ENCODE measurements at regions not wholly inside any gene's neighbourhood (a gene's known extent, or its start where the extent isn't known, plus 50 kb on each side); places are given as distances from the start of the nearest gene placed in this dataset.
"Not testable (repeated sequence)": the region's sequence is repeated elsewhere in the genome, so short reads cannot be mapped to it uniquely, and the experiment has no call there.

DNA sequence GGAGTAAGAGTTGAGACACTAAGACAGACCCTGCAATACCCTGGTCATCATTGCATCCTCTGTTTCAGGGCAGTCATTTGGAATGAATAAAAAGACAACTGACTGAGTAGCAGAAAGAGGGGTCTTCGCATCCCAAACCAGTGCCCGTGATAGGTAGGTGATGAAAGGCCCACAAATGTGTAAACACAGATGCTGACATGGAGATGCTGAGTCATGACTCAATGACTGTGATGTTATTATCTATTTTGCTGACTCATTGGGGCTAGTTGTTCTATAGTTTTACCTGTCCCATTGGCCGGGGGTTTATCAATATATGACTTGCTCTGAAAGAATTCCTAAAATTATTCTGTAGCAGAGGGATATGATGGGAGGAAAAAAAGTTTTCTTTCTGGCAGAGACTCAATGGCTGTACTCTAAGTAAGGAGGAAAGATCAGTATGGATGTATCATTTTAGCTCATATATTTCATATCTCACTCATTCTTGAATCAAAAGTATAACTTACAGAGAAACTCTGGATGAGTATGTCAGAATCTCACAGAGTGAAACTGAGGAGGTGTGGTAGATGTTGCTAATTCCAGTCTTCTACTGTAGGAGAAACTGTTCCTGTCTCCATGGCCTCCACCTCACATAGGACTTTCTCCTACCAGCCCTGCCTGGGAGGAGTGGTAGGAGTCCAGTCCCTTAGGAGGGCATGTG is 119.9 kb upstream of the PREP start:
- DNase-seq (ENCODE audit: insufficient read length, low spot score) (no peak), FAIRE-seq (no peak)
- TF ChIP-seq POLR2AphosphoS5 (IDR thresholded peaks at IDR 0.05; ENCODE audit: low read depth, low read length) = no peak
- TF ChIP-seq SPI1 (IDR thresholded peaks at IDR 0.05; ENCODE audit: low read depth, low read length) = no peak
- TF ChIP-seq POU2F2 (IDR thresholded peaks at IDR 0.05; ENCODE audit: low read depth, low read length) = no peak
- TF ChIP-seq TAF1 (IDR thresholded peaks at IDR 0.05; ENCODE audit: low read depth, low read length) = no peak
- TF ChIP-seq PAX5 (IDR thresholded peaks at IDR 0.05; ENCODE audit: insufficient read depth, low read length, severe bottlenecking) = no peak
- TF ChIP-seq POLR2A (IDR thresholded peaks at IDR 0.05; ENCODE audit: low read depth, low read length) = no peak

DNA sequence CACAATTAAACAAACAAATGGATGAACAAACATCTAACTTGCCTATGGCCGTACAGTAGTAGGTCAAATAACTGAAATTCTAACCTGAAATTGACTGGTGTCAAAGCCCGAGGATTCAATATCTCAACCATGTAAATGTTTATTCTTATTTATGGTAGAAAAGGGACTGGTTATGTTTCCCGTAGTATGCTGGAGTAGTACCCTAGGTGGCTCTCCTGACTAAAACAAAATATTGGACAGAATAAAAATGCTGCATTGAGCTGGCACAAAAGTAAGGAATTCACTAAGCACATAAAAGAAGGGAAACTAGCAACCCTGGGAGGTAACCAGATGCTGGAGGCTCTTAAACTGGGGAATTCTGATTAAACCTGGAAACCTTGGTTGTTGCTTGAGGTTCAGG is 117.1 kb upstream of the PREP start:
- no peak for DNase-seq (ENCODE audit: insufficient read length, low spot score)
- FAIRE-seq = no peak
- TF ChIP-seq TAF1 (IDR thresholded peaks at IDR 0.05; ENCODE audit: low read depth, low read length) = no peak
- TF ChIP-seq PAX5 (IDR thresholded peaks at IDR 0.05; ENCODE audit: insufficient read depth, low read length, severe bottlenecking) = no peak
- TF ChIP-seq POU2F2 (IDR thresholded peaks at IDR 0.05; ENCODE audit: low read depth, low read length) = no peak
- no peak for TF ChIP-seq POLR2A (IDR thresholded peaks at IDR 0.05; ENCODE audit: low read depth, low read length)
- no peak for TF ChIP-seq SPI1 (IDR thresholded peaks at IDR 0.05; ENCODE audit: low read depth, low read length)
- no peak for TF ChIP-seq POLR2AphosphoS5 (IDR thresholded peaks at IDR 0.05; ENCODE audit: low read depth, low read length)

DNA sequence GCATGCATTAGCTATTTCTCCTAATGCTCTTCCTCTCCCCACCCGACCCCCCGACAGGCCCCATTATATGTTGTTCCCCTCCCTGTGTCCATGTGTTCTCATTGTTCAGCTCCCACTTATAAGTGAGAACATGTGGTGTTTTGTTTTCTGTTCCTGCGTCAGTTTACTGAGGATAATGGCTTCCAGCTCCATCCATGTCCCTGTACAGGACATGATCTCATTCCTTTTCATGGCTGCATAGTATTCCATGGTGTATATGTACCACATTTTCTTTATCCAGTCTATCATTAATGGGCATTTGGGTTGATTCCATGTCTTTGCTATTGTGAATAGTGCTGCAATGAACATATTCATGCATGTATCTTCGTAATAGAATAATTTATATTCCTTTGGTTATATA is 116.1 kb upstream of the PREP start:
- FAIRE-seq; DNase-seq (ENCODE audit: insufficient read length, low spot score): not testable (repeated sequence)

DNA sequence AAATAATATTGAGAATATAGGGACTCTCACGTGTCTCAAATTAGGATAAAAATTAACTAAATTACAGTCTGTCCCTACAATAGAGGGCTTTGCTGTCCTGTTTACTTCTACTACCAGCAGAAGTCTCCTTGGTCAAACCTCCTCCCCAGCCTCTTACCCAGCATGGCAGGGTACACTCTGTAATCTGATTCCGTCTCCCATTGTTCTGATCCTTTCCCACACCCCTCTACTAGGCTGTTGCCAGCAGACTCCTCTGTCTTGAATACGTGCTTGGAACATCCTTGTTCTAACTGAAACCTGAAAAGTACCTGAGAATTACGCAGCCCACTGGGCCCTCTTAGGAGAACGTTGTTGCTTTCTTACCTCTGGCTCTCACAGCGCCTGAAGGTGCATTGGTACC is 112.2 kb upstream of the PREP start:
- no peak for TF ChIP-seq POU2F2 (IDR thresholded peaks at IDR 0.05; ENCODE audit: low read depth, low read length)
- no peak for TF ChIP-seq PAX5 (IDR thresholded peaks at IDR 0.05; ENCODE audit: insufficient read depth, low read length, severe bottlenecking)
- DNase-seq (ENCODE audit: insufficient read length, low spot score) (no peak), FAIRE-seq (no peak)

DNA sequence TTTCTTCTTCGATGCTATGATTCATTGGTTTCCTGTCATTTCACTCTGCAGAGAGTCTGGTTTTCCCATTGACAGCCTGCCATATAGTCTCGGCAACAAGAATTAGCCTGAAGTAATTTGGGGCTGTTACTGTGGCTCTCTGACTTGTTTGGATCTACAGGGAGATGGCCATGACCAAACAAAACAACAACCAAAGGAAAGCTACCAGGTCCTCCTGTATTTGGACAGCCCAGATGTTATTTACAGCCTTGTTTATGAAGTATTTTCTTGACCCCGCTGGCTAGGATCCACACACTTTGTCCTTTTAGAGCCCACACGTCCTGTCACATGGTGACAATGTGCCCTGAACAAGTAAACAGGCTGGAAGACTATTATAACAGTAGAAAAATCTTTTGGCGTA is 111.4 kb upstream of the PREP start:
- TF ChIP-seq POLR2A (IDR thresholded peaks at IDR 0.05; ENCODE audit: low read depth, low read length) (no peak), SPI1 (IDR thresholded peaks at IDR 0.05; ENCODE audit: low read depth, low read length) (no peak), PAX5 (IDR thresholded peaks at IDR 0.05; ENCODE audit: insufficient read depth, low read length, severe bottlenecking) (no peak), POU2F2 (IDR thresholded peaks at IDR 0.05; ENCODE audit: low read depth, low read length) (no peak), TAF1 (IDR thresholded peaks at IDR 0.05; ENCODE audit: low read depth, low read length) (no peak), POLR2AphosphoS5 (IDR thresholded peaks at IDR 0.05; ENCODE audit: low read depth, low read length) (no peak)
- DNase-seq (ENCODE audit: insufficient read length, low spot score) (no peak), FAIRE-seq (no peak)

DNA sequence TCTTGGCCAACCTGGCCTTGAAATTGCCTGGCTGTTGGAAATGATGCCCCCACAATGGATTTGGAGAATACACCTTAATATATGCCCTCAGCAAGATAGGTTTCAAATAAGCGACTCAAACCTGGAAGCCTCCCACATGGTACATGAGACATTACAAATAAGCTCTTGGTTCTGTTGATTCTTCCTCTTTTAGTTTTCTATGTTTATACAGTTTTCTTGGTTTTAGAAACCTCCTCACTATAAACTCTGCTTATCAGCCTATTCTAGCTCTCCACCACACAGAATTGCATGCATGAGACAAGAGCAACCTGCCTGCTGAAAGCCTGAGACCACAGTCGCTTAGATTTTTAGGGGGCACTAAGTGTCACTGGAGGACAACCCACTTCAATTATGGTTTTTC is 108.8 kb upstream of the PREP start:
- TF ChIP-seq SPI1 (IDR thresholded peaks at IDR 0.05; ENCODE audit: low read depth, low read length) = no peak
- no peak for TF ChIP-seq PAX5 (IDR thresholded peaks at IDR 0.05; ENCODE audit: insufficient read depth, low read length, severe bottlenecking)
- TF ChIP-seq POLR2A (IDR thresholded peaks at IDR 0.05; ENCODE audit: low read depth, low read length) = no peak
- FAIRE-seq (no peak), DNase-seq (ENCODE audit: insufficient read length, low spot score) (no peak)

DNA sequence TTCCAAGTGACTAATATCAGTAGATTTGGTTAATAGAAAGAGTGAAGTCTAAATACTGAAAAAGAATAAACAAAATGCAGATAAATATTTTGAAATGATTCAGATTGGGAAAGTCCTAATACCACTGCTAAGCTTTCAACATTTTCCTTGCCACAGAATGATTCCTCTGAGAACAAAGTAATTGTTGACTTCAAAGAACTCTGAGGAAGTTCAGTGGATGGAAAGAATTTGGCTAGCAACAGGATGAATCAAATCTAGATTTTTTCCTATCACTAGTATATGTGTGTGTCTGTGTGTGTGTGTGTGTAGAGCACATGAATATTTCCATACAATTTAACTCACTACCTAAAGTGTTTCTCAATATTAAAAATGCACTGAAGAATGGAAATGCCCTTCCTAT is 107.9 kb upstream of the PREP start:
- no peak for FAIRE-seq
- TF ChIP-seq SPI1 (IDR thresholded peaks at IDR 0.05; ENCODE audit: low read depth, low read length) (no peak), POU2F2 (IDR thresholded peaks at IDR 0.05; ENCODE audit: low read depth, low read length) (no peak)
- no peak for DNase-seq (ENCODE audit: insufficient read length, low spot score)

DNA sequence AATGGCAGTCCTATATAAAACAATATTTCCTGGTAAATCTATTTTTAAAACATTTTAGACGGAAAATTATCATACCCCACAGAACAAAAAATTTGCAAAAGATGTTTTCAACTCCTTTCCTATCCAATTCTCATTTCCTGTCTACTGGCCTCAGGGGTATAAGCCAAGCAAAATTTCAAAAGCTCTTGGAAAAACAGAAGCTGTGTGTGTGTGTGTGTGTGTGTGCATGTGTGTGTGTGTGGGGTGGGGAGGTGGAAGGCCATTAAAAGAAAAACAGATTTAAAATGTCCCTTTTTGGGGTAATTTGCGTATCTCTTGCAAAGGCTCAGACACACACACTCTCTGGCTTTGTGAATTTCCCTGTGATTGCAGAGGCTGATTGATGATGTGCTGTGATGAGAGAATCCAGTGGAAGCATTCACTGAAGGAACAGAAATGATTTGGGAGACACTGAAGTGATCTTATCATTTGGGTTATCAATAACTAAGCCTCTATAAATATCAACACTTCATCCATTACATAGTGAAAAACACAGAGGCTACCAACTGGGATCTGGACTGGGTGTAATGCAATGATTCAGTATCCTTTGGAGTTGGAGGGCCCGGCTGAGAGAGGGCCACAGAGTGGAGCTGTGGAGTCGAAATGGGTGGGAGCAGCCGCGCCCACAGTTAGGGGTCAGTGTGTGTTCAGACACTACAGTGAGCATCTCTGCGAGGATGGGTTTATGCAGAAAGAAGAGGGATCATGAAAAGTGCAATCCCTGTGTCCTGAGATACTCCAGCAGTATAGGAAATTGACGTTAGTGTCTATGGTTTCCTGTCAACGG is 106.8 kb upstream of the PREP start:
- no peak for TF ChIP-seq SPI1 (IDR thresholded peaks at IDR 0.05; ENCODE audit: low read depth, low read length)
- no peak for TF ChIP-seq TAF1 (IDR thresholded peaks at IDR 0.05; ENCODE audit: low read depth, low read length)
- no peak for TF ChIP-seq POLR2A (IDR thresholded peaks at IDR 0.05; ENCODE audit: low read depth, low read length)
- TF ChIP-seq POU2F2 (IDR thresholded peaks at IDR 0.05; ENCODE audit: low read depth, low read length) = no peak
- no peak for TF ChIP-seq POLR2AphosphoS5 (IDR thresholded peaks at IDR 0.05; ENCODE audit: low read depth, low read length)
- no peak for TF ChIP-seq PAX5 (IDR thresholded peaks at IDR 0.05; ENCODE audit: insufficient read depth, low read length, severe bottlenecking)
- no peak for FAIRE-seq
- DNase-seq (ENCODE audit: insufficient read length, low spot score) = no peak

DNA sequence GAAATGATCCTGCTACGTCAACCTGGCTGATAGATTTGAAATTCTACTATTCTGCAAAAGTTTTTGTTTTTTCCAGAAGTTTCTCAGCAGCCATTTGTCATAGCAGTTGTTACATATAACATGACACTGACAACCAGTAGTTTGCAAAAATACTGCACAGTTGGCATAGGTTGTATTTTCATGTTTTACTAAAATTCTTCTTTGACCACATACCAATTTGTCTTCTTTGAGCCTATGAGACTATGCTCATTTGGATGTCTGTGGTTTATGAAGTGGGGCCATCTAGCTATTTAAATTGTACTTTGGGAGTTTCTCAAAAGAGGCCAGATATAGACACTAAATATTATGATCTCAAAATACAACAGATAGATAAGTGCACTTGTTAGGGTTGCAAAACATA is 104.9 kb upstream of the PREP start:
- DNase-seq (ENCODE audit: insufficient read length, low spot score) = no peak
- FAIRE-seq = no peak
- TF ChIP-seq POLR2AphosphoS5 (IDR thresholded peaks at IDR 0.05; ENCODE audit: low read depth, low read length) (no peak), POU2F2 (IDR thresholded peaks at IDR 0.05; ENCODE audit: low read depth, low read length) (no peak), TAF1 (IDR thresholded peaks at IDR 0.05; ENCODE audit: low read depth, low read length) (no peak), PAX5 (IDR thresholded peaks at IDR 0.05; ENCODE audit: insufficient read depth, low read length, severe bottlenecking) (no peak), POLR2A (IDR thresholded peaks at IDR 0.05; ENCODE audit: low read depth, low read length) (no peak), SPI1 (IDR thresholded peaks at IDR 0.05; ENCODE audit: low read depth, low read length) (no peak)

DNA sequence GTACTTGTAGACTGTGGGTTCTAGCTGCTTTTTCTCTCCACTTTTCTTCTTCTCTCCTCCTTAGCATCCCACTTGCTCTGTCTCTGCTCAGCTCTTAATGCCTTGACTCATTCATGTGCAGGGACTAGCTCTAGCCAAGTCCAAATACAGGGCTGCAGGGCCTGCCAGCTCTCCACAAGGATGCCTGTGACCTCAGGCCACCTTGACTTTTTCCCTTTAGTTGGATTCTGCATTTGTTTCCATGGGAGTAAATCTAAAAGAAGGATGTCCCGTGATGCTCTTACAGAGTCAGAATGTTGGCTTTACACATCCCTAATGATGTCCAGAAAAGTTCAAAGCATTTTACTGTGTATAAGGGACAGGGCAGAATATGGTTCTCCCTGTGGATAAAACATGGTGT is 101.8 kb upstream of the PREP start:
- no peak for TF ChIP-seq SPI1 (IDR thresholded peaks at IDR 0.05; ENCODE audit: low read depth, low read length)
- no peak for TF ChIP-seq POLR2AphosphoS5 (IDR thresholded peaks at IDR 0.05; ENCODE audit: low read depth, low read length)
- no peak for TF ChIP-seq TAF1 (IDR thresholded peaks at IDR 0.05; ENCODE audit: low read depth, low read length)
- no peak for TF ChIP-seq PAX5 (IDR thresholded peaks at IDR 0.05; ENCODE audit: insufficient read depth, low read length, severe bottlenecking)
- no peak for TF ChIP-seq POLR2A (IDR thresholded peaks at IDR 0.05; ENCODE audit: low read depth, low read length)
- no peak for TF ChIP-seq POU2F2 (IDR thresholded peaks at IDR 0.05; ENCODE audit: low read depth, low read length)
- FAIRE-seq = no peak
- DNase-seq (ENCODE audit: insufficient read length, low spot score) = no peak

Data from GM12891 (cell line).